Stomach (tissue), 4 donors: ENCODE measurements at regions not wholly inside any gene's neighbourhood (a gene's known extent, or its start where the extent isn't known, plus 50 kb on each side); places are given as distances from the start of the nearest gene placed in this dataset.

Source experiments
- CTCF ChIP-seq, 7 experiments: fragments of 450-650 bp in 4 of 7; fragments of 200-600 bp in 3 of 7; sonication (generic) in 3 of 7; IDR thresholded peaks; one replicate each; pipeline ENCODE4 v1.5.1; 2016 to 2019; ENCODE audit warnings: antibody characterized with exemption in 7 of 7, control low read depth in 2 of 7, mild to moderate bottlenecking in 1 of 7
- POLR2A ChIP-seq, 4 donors: fragments of 450-650 bp; IDR thresholded peaks; one replicate each; pipeline ENCODE4 v1.6.1; 2016; ENCODE audit warnings: antibody characterized with exemption in 4 of 4, control low read depth in 2 of 4, mild to moderate bottlenecking in 1 of 4, moderate library complexity in 1 of 4
- POLR2AphosphoS5 ChIP-seq, 3 donors: sonication (generic); formaldehyde crosslinking; IDR thresholded peaks; one replicate each; pipeline ENCODE4 v1.6.1; 2016; ENCODE audit warnings: antibody characterized with exemption in 3 of 3

- TF ChIP-seq CTCF (IDR thresholded peaks at IDR 0.05) (no peak), POLR2AphosphoS5 (IDR thresholded peaks at IDR 0.05) (no peak), POLR2A (IDR thresholded peaks at IDR 0.05) (no peak)
These were observed 464.9 kb downstream of the GRXCR1 start for GRCh38 chr4:43357252-43357974.
